ENCODE measurements at regions not wholly inside any gene's neighbourhood (a gene's known extent, or its start where the extent isn't known, plus 50 kb on each side); places are given as distances from the start of the nearest gene placed in this dataset.

- no peak for TF ChIP-seq CTCF (IDR thresholded peaks at IDR 0.05)
- TF ChIP-seq POLR2A (IDR thresholded peaks at IDR 0.05), result no peak
These were observed 227.7 kb downstream of the CRPPA start for GRCh38 chr7:16193631-16194030.
